HL-60 (cell line): ENCODE measurements at regions not wholly inside any gene's neighbourhood (a gene's known extent, or its start where the extent isn't known, plus 50 kb on each side); places are given as distances from the start of the nearest gene placed in this dataset.

Experiments used
- DNase-seq, 2 experiments: peaks; one replicate each; pipeline ENCODE4 v3.0.0-alpha.2; 2010 to 2020; ENCODE audit warnings: low read depth in 1 of 2, low spot score in 1 of 2
- H3K27ac ChIP-seq: fragments of 250-450 bp; sonication (Bioruptor Pico); replicated peaks from 2 replicates; pipeline ENCODE4 v1.5.1; 2020; ENCODE audit warnings: mild to moderate bottlenecking, moderate library complexity
- H3K27me3 ChIP-seq: fragments of 250-450 bp; sonication (Bioruptor Pico); 2 replicates; pipeline ENCODE4 v1.5.1; 2021; ENCODE audit warnings: mild to moderate bottlenecking, moderate library complexity; ENCODE audit not compliant: insufficient read depth, poor library complexity, severe bottlenecking
- H3K4me3 ChIP-seq: replicated peaks from 2 replicates; pipeline ENCODE4 v1.5.1; 2011; ENCODE audit warnings: mild to moderate bottlenecking, control low read depth, low read length; ENCODE audit not compliant: insufficient read depth
- CTCF ChIP-seq: IDR thresholded peaks from one replicate; pipeline ENCODE4 v1.5.1; 2011; ENCODE audit warnings: low read length, control low read depth, inconsistent platforms; ENCODE audit not compliant: insufficient read depth
- GABPA ChIP-seq: IDR thresholded peaks from 2 replicates; pipeline ENCODE4 v1.6.1; 2012; ENCODE audit warnings: low read depth
- POLR2AphosphoS5 ChIP-seq: IDR thresholded peaks from 2 replicates; pipeline ENCODE4 v1.6.1; 2012; ENCODE audit warnings: low read depth
- REST ChIP-seq: IDR thresholded peaks from 2 replicates; pipeline ENCODE4 v1.6.1; 2012; ENCODE audit warnings: low read depth; ENCODE audit not compliant: insufficient replicate concordance
- SPI1 ChIP-seq: IDR thresholded peaks from 2 replicates; pipeline ENCODE4 v1.6.1; 2012; ENCODE audit warnings: low read depth, mild to moderate bottlenecking, borderline replicate concordance

GRCh38 chr19:30171138-30171635, 201.0 kb upstream of the ZNF536 start:
- TF ChIP-seq SPI1, result no peak
- no peaks in the 10 kb centered on the region for H3K27me3 ChIP-seq
- H3K4me3 ChIP-seq, result no peak overlapping the region

GRCh38 chr19:30171795-30172612, 200.2 kb upstream of the ZNF536 start:
- TF ChIP-seq CTCF (no peak), REST (no peak), POLR2AphosphoS5 (no peak), SPI1 (no peak), GABPA (no peak)
- Histone ChIP-seq H3K27ac (no peak overlapping the region), H3K27me3 (no peaks in the 10 kb centered on the region), H3K4me3 (no peak overlapping the region)
- no peak for DNase-seq

More at GRCh38 chr19:30171138-30171635, 201.0 kb upstream of the ZNF536 start:
- DNase-seq, result no peak
- no peak overlapping the region for H3K27ac ChIP-seq

GRCh38 chr19:30172613-30173242, 199.5 kb upstream of the ZNF536 start:
- H3K27me3 ChIP-seq, result no peaks in the 10 kb centered on the region
- DNase-seq, result no peak
- TF ChIP-seq SPI1 (no peak), GABPA (no peak)
- no peak overlapping the region for H3K4me3 ChIP-seq
- no peak overlapping the region for H3K27ac ChIP-seq

- no peak overlapping the region for H3K27ac ChIP-seq
- no peaks in the 10 kb centered on the region for H3K27me3 ChIP-seq
- TF ChIP-seq GABPA (no peak), CTCF (no peak), POLR2AphosphoS5 (no peak)
- no peak for DNase-seq
- H3K4me3 ChIP-seq, result no peak overlapping the region
These were observed 198.4 kb upstream of the ZNF536 start for GRCh38 chr19:30173593-30174356.

- no peak overlapping the region for H3K27ac ChIP-seq
- DNase-seq, result no peak
These were observed 197.9 kb upstream of the ZNF536 start for GRCh38 chr19:30174357-30174645.

More at GRCh38 chr19:30174357-30174645, 197.9 kb upstream of the ZNF536 start:
- H3K27me3 ChIP-seq, result no peaks in the 10 kb centered on the region
- no peak for TF ChIP-seq GABPA
- TF ChIP-seq POLR2AphosphoS5, result no peak
- TF ChIP-seq CTCF, result no peak
- TF ChIP-seq REST, result no peak
- no peak for TF ChIP-seq SPI1
- H3K4me3 ChIP-seq, result no peak overlapping the region
